IMR-90 (cell line): ENCODE measurements at regions not wholly inside any gene's neighbourhood (a gene's known extent, or its start where the extent isn't known, plus 50 kb on each side); places are given as distances from the start of the nearest gene placed in this dataset.

Experiments used
- ATAC-seq: fragments of 200-7000 bp; cut with Tn5 transposase; 2 replicates; pipeline ENCODE4 v1.9.1; 2020; ENCODE audit warnings: low read depth, mild to moderate bottlenecking, moderate library complexity
- BruUV-seq: library from RNA; stranded (reverse); fragments of 400-500 nt; replicated peaks from 2 replicates; lab custom pipeline; 2021; lab: Mats Ljungman, UMichigan
- CTCF ChIA-PET: fragments of 300-600 bp; formaldehyde crosslinking; extraction: SDS; loops from one replicate; lab custom pipeline; 2021; ENCODE audit warnings: antibody characterized with exemption; lab: Yijun Ruan, JAX
- POLR2A ChIA-PET: fragments of 300-600 bp; sonication (Branson Sonifier 250); formaldehyde crosslinking; loops from one replicate; lab custom pipeline; 2022; ENCODE audit warnings: antibody characterized with exemption; ENCODE audit not compliant: unreplicated experiment; lab: Charles Lee
- DNase-seq: peaks from one replicate; pipeline ENCODE4 v3.0.0; 2013
- H2AFZ ChIP-seq: replicated peaks from 2 replicates; pipeline ENCODE3; 2013; ENCODE audit warnings: low read length, mild to moderate bottlenecking; ENCODE audit not compliant: poor library complexity
- H2AK5ac ChIP-seq: 2 replicates; pipeline ENCODE4 v1.6.1; 2013; ENCODE audit warnings: low read depth, low read length, inconsistent platforms
- H2AK9ac ChIP-seq: replicated peaks from 2 replicates; pipeline ENCODE3; 2013; ENCODE audit warnings: mild to moderate bottlenecking, low read depth, low read length, moderate library complexity; ENCODE audit not compliant: poor library complexity
- H2BK120ac ChIP-seq: 2 replicates; pipeline ENCODE4 v1.6.1; 2013; ENCODE audit warnings: low read depth, low read length, inconsistent platforms
- H2BK15ac ChIP-seq: 3 replicates; pipeline ENCODE4 v1.6.1; 2013; ENCODE audit warnings: low read depth, low read length, inconsistent platforms
- H2BK20ac ChIP-seq: 2 replicates; pipeline ENCODE4 v1.6.1; 2013; ENCODE audit warnings: low read depth, mild to moderate bottlenecking, inconsistent platforms, low read length, moderate library complexity
- H2BK5ac ChIP-seq: 2 replicates; pipeline ENCODE4 v1.6.1; 2013; ENCODE audit warnings: mild to moderate bottlenecking, low read depth, low read length, inconsistent platforms; ENCODE audit not compliant: poor library complexity, severe bottlenecking
- H3K14ac ChIP-seq: replicated peaks from 2 replicates; pipeline ENCODE4 v1.6.1; 2013; ENCODE audit warnings: low read depth, low read length, inconsistent platforms
- H3K18ac ChIP-seq: 2 replicates; pipeline ENCODE4 v1.6.1; 2013; ENCODE audit warnings: low read depth, low read length, control low read depth
- H3K23ac ChIP-seq: 2 replicates; pipeline ENCODE4 v1.6.1; 2013; ENCODE audit warnings: low read depth, low read length, inconsistent platforms
- H3K27ac ChIP-seq: 2 replicates; pipeline ENCODE4 v1.5.1; 2013; ENCODE audit warnings: mild to moderate bottlenecking, control low read depth, low read length; ENCODE audit not compliant: insufficient read depth
- H3K27me3 ChIP-seq: 2 replicates; pipeline ENCODE4 v1.6.1; 2013; ENCODE audit warnings: low read length; ENCODE audit not compliant: control insufficient read depth, insufficient read depth
- H3K36me3 ChIP-seq: 2 replicates; pipeline ENCODE4 v1.6.1; 2013; ENCODE audit warnings: low read length, mixed read lengths; ENCODE audit not compliant: control insufficient read depth, insufficient read depth
- H3K4ac ChIP-seq: 2 replicates; pipeline ENCODE4 v1.6.1; 2013; ENCODE audit warnings: low read depth, low read length, inconsistent platforms
- H3K4me1 ChIP-seq: 2 replicates; pipeline ENCODE4 v1.6.1; 2013; ENCODE audit warnings: low read length, mixed read lengths; ENCODE audit not compliant: control insufficient read depth, insufficient read depth
- H3K4me2 ChIP-seq: 2 replicates; pipeline ENCODE4 v1.6.1; 2013; ENCODE audit warnings: low read depth, mild to moderate bottlenecking, control low read depth, low read length, moderate library complexity
- H3K4me3 ChIP-seq: 2 replicates; pipeline ENCODE4 v1.5.1; 2013; ENCODE audit warnings: low read depth, mild to moderate bottlenecking, control low read depth, low read length, moderate library complexity; ENCODE audit not compliant: insufficient read depth
- H3K56ac ChIP-seq: 2 replicates; pipeline ENCODE4 v1.6.1; 2013; ENCODE audit warnings: low read length, inconsistent platforms; ENCODE audit not compliant: insufficient read depth; ENCODE audit errors: extremely low read depth
- H3K79me1 ChIP-seq, 2 experiments: 2 replicates each; pipeline ENCODE4 v1.6.1; 2013; ENCODE audit warnings: low read length in 2 of 2, inconsistent platforms in 1 of 2, low read depth in 1 of 2
- H3K9ac ChIP-seq: 2 replicates; pipeline ENCODE4 v1.6.1; 2013; ENCODE audit warnings: low read depth, low read length, control low read depth
- H3K9me1 ChIP-seq: 2 replicates; pipeline ENCODE4 v1.6.1; 2013; ENCODE audit warnings: low read length, inconsistent platforms; ENCODE audit not compliant: insufficient read depth
- H3K9me3 ChIP-seq: 2 replicates; pipeline ENCODE4 v1.6.1; 2013; ENCODE audit warnings: low read length; ENCODE audit not compliant: control insufficient read depth, insufficient read depth
- H4K20me1 ChIP-seq: 2 replicates; pipeline ENCODE4 v1.6.1; 2013; ENCODE audit warnings: low read length, inconsistent platforms; ENCODE audit not compliant: insufficient read depth
- H4K5ac ChIP-seq: 2 replicates; pipeline ENCODE4 v1.6.1; 2013; ENCODE audit warnings: mild to moderate bottlenecking, low read depth, low read length, control low read depth
- H4K8ac ChIP-seq, 2 experiments: 2 replicates each; pipeline ENCODE4 v1.6.1; 2013; ENCODE audit warnings: low read depth in 2 of 2, low read length in 2 of 2, control low read depth in 1 of 2, inconsistent platforms in 1 of 2
- H4K91ac ChIP-seq: 2 replicates; pipeline ENCODE4 v1.6.1; 2013; ENCODE audit warnings: low read depth, low read length, inconsistent platforms; ENCODE audit not compliant: insufficient read depth
- BHLHE40 ChIP-seq: fragments of 150-350 bp; IDR thresholded peaks from 2 replicates; pipeline ENCODE4 v1.6.1; 2016; ENCODE audit warnings: mild to moderate bottlenecking, low read depth, low read length
- CHD1 ChIP-seq: IDR thresholded peaks from 2 replicates; pipeline ENCODE4 v1.6.1; 2012; ENCODE audit warnings: low read depth, low read length, improper control_type of control experiment
- ELK1 ChIP-seq: fragments of 150-350 bp; IDR thresholded peaks from 2 replicates; pipeline ENCODE4 v1.6.1; 2016; ENCODE audit warnings: low read depth, mild to moderate bottlenecking, low read length, moderate library complexity, borderline replicate concordance
- NFE2L2 ChIP-seq: fragments of 150-350 bp; IDR thresholded peaks from 2 replicates; pipeline ENCODE4 v1.6.1; 2016; ENCODE audit warnings: low read depth, mild to moderate bottlenecking, low read length
- RCOR1 ChIP-seq: IDR thresholded peaks from 2 replicates; pipeline ENCODE4 v1.6.1; 2012; ENCODE audit warnings: mild to moderate bottlenecking, low read length, improper control_type of control experiment; ENCODE audit not compliant: insufficient replicate concordance
- RFX5 ChIP-seq: IDR thresholded peaks from 2 replicates; pipeline ENCODE4 v1.8.0; 2012; ENCODE audit warnings: low read depth, mild to moderate bottlenecking, low read length, moderate library complexity
- SMC3 ChIP-seq: fragments of 150-350 bp; IDR thresholded peaks from 2 replicates; pipeline ENCODE4 v1.6.1; 2016; ENCODE audit warnings: low read depth, mild to moderate bottlenecking, antibody characterized with exemption, low read length, moderate library complexity
- WGBS, 2 experiments: methylation state at CpG; one replicate each; pipeline versions ENCODE4 v1.1.5 to v1.1.7; 2013; ENCODE audit warnings: missing lambda C conversion rate in 2 of 2; ENCODE audit not compliant: insufficient read length in 1 of 2; ENCODE audit errors: extremely low coverage in 2 of 2; 5-methylcytosine and 5-hydroxymethylcytosine counted together
- dilution Hi-C: fragments of 300-500 bp; cut with HindIII; formaldehyde crosslinking; loops from one replicate; pipeline ENCODE4 v1.14.3; 2018; ENCODE audit warnings: low sequenced_read_pairs; ENCODE audit not compliant: unreplicated experiment
- in situ Hi-C: fragments of 300-500 bp; cut with MboI; formaldehyde crosslinking; loops from 3 replicates; pipeline ENCODE4 v1.14.3; 2019; ENCODE audit warnings: low sequenced_read_pairs, inconsistent platforms, mixed read lengths
- intact Hi-C: fragments of 100-400 bp; cut with micrococcal nuclease; formaldehyde crosslinking; loops from 2 replicates; pipeline ENCODE4 v1.10.0; 2022
- TF ChIP-seq, protein P1 (sequence below): fragments of 150-350 bp; IDR thresholded peaks from 2 replicates; pipeline ENCODE4 v1.6.1; 2017; ENCODE audit warnings: mild to moderate bottlenecking, antibody characterized with exemption, low read length, low read depth

- Histone ChIP-seq H4K5ac (no peak overlapping the region), H3K9me1 (no peaks in the 10 kb centered on the region), H3K23ac (no peak overlapping the region), H2AFZ (no peak overlapping the region), H4K91ac (no peak overlapping the region), H2BK15ac (no peak overlapping the region), H3K56ac (no peak overlapping the region), H3K79me1 (no peaks in the 10 kb centered on the region), H3K9ac (no peak overlapping the region), H2BK120ac (no peak overlapping the region), H3K14ac (no peak overlapping the region), H3K4me2 (no peak overlapping the region), H3K9me3 (peaks cover 3% of the 10 kb centered on the region; the same call in 1 of the 2 replicates), H3K27ac (no peak overlapping the region), H3K4me3 (no peak overlapping the region), H4K20me1 (no peaks in the 10 kb centered on the region), H2BK20ac (no peak overlapping the region), H2AK5ac (no peak overlapping the region), H3K18ac (no peak overlapping the region), H3K27me3 (no peaks in the 10 kb centered on the region), H3K36me3 (no peaks in the 10 kb centered on the region), H3K4ac (no peak overlapping the region), H4K8ac (no peak overlapping the region), H2BK5ac (no peak overlapping the region), H3K4me1 (no peaks in the 10 kb centered on the region), H2AK9ac (no peak overlapping the region)
- POLR2A ChIA-PET: no interaction called here
- in situ Hi-C loops: no loop called here
- dilution Hi-C loops: no loop called here
- DNase-seq: no peak
- TF ChIP-seq SMC3 (no peak), CHD1 (no peak), RCOR1 (no peak), BHLHE40 (no peak), RFX5 (no peak), ELK1 (no peak), NFE2L2 (no peak)
- TF ChIP-seq, protein P1, sequence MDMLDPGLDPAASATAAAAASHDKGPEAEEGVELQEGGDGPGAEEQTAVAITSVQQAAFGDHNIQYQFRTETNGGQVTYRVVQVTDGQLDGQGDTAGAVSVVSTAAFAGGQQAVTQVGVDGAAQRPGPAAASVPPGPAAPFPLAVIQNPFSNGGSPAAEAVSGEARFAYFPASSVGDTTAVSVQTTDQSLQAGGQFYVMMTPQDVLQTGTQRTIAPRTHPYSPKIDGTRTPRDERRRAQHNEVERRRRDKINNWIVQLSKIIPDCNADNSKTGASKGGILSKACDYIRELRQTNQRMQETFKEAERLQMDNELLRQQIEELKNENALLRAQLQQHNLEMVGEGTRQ: no peak
- BruUV-seq: no TSS peak
- intact Hi-C loops: no loop called here
- WGBS, 2 experiments: no CpG with 5 or more reads among the region's 1 CpG
- no peak for ATAC-seq
- CTCF ChIA-PET: no interaction called here
Measured at GRCh38 chr21:18819507-18819906, 415.9 kb upstream of the TMPRSS15 start.
